HG02588 (cell line): ENCODE measurements at regions not wholly inside any gene's neighbourhood (a gene's known extent, or its start where the extent isn't known, plus 50 kb on each side); places are given as distances from the start of the nearest gene placed in this dataset.
"Not testable (repeated sequence)": the region's sequence is repeated elsewhere in the genome, so short reads cannot be mapped to it uniquely, and the experiment has no call there.

Experiments
- ATAC-seq: cut with Tn5 transposase; IDR thresholded peaks from one replicate; pipeline ENCODE4 v1.9.1; 2021; ENCODE audit warnings: mild to moderate bottlenecking, moderate library complexity; ENCODE audit not compliant: unreplicated experiment

DNA sequence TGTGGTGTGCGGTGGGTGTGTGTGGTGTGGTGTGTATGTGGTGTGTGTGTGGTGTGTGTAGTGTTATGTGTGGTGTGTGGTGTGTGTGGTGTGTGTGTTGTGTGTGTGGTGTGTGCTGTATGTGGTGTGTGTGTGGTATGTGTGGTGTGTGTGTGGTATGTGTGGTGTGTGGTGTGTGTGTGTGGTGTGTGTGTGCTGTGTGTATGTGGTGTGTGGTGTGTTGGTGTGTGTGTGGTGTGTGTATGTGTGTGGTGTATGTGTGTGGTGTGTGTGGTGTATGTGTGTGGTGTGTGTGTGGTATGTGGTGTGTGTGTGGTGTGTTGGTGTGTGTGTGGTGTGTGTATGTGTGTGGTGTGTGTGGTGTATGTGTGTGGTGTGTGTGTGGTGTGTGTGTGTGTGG, 144.3 kb downstream of the HSD17B3 start:
- no peak for ATAC-seq

- ATAC-seq, result no peak
Observed at GRCh38 chr9:96156171-96156974, 145.6 kb downstream of the HSD17B3 start.

DNA sequence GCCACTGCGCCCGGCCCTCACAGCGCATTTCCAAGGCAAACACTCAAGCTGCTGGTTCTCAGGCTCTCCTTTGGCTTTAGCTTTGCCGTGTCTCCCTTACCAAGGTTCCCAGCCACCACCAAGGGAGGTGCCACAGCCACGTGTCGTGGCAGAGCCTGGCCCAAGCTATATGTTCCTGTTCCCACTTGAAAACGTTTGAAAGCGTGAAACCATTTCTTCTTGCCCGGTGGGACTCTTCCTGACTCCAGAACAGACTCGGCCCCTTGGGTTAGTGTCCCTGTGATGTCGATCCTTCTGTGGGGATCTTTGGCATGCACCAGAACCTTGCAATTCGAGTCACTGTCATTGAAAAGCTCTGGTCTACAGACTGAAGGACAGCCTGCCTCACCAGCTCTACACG, 147.9 kb downstream of the HSD17B3 start:
- no peak for ATAC-seq

- ATAC-seq, result no peak
Observed at GRCh38 chr9:96152550-96152949, 149.4 kb downstream of the HSD17B3 start.

DNA sequence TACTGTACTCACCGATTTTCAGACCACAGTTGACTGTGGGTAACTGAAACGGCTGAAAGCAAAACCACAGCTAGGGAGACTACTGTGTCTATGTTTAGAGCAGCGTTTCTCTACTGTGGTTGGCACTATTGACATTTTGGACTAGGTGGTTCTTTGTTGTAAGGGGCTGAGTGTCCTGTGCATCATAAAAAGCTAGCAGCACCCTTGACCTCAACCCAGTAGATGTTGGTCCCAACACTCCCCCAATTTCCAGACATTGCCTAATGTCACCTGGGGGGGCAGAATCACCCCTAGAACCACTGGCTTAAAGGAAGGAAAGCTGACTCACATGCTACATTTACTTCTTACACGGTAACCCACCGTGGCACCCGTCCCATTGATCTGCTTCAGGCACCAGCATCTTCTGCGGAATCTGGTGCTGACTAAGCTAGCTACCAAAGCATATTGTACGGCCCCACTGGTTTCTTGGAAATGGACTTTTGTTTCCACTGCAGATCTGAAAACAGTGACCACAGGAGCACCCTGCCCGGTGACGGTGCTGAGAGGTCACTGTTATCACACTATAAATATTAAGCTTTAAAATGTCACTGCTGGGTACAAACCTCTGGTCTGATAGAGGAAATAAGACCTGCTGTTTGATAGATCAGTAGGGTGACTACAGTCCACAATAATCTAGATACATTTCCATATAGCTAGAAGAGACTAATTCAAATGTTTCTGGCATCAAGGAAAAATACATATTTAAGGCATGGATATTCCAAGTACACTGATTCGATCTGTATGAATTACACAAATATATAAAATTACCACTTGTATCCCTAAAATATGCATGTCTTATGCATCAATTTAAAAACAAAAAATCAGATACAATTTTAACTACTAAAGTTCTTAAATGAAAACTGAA, 151.4 kb downstream of the HSD17B3 start:
- ATAC-seq, result peak; percentile 87

- peak; percentile 58 for ATAC-seq
Observed at GRCh38 chr9:96149533-96150280, 152.3 kb downstream of the HSD17B3 start.

DNA sequence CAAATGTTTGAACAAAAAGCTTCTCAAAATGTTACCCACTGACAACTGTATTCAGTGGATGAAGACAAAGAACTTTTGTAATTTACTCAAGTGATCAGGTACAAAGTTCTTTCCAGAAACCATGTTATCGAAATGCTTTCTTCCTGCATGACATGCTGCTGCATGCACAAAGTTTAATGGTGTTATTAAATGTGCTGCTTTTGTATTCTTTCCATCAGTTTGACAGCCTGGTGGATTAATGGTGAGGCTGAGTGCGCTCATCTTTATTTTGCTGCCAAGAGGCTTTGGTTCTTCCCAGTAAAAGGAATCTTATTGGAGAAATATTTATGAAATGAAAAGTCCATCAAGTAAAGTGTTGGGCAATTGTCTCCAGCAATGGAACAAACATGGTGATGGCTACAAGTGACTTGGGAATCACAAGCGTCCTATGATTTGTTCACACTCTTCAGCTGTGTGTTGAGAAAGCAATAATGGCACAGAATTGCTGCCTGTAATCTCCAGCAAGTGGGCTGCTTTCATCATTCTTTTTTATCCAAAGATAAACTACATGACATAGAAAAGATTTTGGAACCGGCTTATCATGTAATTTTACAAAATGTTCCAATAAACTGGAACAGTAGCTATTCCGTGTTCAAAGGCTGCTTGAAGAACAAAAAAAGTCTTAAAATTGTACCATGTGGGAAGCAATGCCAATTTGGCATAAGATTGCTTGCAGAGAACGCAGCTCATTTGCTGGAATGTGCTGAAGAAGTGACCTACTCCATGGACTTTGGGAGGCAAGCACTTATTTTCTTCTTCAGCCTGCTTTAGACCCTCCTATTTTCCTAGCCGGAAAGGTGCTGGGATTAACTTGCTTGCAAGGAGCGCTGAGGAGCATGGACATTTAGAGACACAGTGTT, 153.1 kb downstream of the HSD17B3 start:
- no peak for ATAC-seq

GRCh38 chr9:96147029-96147428, 154.9 kb downstream of the HSD17B3 start:
- not testable (repeated sequence) for ATAC-seq

DNA sequence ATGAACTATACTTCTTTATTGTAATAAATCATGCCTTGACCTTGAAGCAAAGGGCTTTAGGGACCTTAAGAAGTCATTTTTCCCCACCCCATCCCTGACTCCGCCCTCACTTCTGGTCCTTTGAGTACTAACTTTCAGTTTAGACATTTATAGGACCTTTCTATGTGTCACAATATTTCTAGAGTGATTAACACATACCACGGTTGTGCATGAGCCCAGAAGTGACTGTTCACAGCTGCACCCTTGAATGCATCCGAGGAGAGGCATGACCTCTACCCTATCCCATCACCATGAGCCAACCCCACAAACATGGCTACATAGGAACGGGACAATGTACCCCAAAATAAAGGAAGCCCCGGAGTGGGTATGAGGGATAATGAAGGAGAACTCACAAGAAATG, 160.3 kb downstream of the HSD17B3 start:
- no peak for ATAC-seq

DNA sequence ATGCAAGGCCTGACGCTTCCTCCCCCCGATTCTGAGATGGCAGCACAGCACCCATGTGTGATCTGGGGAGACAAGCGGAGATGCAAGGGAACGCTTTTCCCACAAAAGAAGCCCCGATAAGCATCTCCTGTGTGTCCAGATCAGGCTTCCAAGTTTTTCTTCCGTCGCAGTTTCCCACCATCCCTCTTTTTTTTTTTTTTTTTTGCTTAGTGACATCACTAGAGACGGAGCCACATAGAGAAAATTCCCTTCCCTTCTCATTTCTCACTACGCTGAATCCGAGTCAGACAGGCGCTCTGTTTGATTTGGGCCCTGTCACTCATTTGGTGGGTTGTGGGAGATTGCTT, 160.9 kb downstream of the HSD17B3 start:
- ATAC-seq, result no peak

DNA sequence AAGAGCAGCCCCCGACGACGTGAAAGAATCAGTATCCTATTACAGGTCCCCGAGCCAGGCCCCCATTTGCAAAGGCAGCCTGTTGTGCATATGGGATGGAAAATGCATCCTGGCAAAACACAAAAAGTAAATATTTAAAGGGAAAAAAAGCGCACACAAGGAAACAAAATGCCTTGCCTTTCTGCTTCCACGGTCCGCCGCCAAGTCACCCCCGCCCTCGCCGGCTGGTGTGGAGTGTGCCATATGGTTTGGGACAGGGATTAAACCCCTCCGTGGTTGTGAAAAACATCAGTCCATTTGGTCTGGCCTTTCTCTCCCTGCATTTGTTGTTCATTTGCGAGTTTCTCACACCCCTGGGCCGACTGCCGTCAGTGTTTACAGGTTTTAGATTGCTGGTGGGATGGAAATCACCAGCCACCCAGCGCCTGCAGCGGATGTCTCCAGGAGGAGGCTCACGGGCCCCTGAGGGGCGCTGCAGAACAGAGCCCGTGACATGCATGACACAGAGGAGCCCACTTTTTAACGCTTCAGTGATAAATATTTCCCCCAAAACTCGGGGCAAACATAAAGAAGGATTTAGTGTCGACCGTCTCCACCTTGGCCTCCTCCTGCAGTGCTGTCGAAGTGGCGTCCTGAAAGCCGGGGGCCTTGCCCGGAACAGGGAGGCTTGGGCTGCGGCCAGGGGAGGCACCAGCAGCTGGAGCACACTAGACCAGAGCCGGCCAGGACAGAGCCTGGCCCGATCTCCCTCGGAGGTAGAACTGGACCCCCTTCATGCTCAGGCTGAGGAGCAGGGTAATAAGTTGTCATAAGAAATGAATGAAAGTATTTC, 161.5 kb downstream of the HSD17B3 start:
- ATAC-seq, result no peak

DNA sequence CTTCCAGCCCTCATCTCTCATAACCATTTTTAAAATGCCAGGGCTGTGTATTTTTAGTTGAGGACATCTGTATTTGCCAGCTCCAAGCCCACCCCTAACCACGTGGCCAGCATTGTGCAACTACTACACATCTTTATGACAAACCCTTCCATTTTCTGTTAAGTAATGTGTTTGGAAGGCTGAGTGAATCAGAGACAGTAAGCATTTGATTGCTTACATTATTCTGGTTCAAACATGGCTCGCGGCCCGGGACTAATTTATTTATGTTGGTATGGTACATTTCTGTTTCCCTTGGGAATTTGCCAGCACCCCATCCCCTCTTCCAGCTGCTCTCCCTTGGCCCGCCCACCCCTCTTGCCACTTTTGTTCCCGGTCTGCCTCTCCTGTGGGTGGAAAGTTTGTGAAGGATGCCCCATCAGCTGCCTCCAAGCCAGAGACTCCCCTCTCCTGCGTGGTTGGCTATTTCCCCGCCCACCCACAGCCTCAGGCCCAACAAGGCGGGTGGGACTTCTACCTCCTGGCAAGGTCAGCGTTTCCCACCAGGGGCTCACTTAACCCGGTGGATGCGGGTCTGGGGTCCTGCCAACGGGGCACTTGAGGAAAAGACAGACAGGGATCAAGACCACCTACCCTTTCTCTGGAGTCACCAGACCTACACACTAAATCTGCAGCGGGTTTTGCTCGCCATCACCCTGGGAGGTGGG, 162.2 kb downstream of the HSD17B3 start:
- no peak for ATAC-seq

DNA sequence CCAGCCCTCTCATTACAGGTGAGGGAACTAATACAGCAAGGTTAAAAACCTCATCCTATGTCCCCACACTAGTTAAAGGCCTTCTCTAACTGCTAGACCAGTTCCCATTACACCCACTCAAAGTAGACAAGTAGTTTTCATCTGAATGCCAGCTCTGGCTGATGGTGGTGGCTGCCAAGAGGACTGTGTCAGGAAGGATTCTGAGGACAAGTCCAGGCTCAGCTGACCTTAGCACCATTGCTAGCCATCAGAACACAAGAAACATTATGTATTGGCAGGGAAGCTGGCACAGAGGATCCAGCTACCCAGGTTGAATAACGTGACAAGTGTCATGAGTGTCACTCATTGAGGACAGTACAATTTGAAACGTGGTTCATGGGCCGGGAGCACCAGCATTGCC, 163.4 kb downstream of the HSD17B3 start:
- no peak for ATAC-seq

GRCh38 chr9:96137671-96138429, 164.1 kb downstream of the HSD17B3 start:
- peak; percentile 32 for ATAC-seq

- ATAC-seq, result peak; percentile 93
Observed at GRCh38 chr9:96136992-96137670, 164.8 kb downstream of the HSD17B3 start.

- no peak for ATAC-seq
Observed at GRCh38 chr9:96135753-96136290, 166.2 kb downstream of the HSD17B3 start.

DNA sequence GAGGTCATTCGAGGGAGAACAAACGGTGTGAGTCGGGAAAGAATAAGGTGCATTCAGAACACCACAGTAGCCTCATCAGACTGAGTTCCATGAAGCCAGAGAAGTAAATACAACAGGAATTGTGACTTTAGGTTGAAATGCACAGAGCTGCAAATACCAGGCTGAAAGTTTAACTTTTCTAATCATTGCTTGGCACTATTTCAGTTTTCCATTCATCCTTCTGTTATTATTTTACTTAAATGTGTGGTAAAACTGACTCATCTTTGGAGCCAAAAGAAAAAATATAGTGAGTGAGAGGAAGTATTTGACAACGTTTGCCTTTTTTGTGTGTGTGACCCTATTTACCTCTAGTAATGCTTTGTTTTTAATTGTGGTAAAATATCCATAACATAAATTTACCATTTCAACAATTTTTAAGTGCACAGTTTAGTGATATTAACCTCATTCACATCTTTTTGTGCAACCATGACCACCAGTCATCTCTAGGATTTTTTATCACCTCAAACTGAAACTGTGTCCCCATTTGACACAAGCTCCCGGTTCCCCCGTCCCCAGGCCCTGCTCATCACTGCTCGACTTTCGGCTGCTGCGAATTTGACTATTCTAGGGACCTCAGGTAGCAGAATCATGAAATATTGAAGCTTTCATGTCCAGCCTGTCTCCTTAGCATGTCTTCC, 166.8 kb downstream of the HSD17B3 start:
- ATAC-seq, result no peak
